ENCODE measurements at regions not wholly inside any gene's neighbourhood (a gene's known extent, or its start where the extent isn't known, plus 50 kb on each side); places are given as distances from the start of the nearest gene placed in this dataset.

GRCh38 chr13:47671776-47672175 lies 329.3 kb downstream of the SUCLA2 start:
- Histone ChIP-seq H3K9me3 (ENCODE audit: control extremely low read depth in 1 of 5, control insufficient read depth in 4 of 5, insufficient read depth in 2 of 5, low read depth in 1 of 5, low read length in 4 of 5) (peaks cover 0 to 1% (median 0%) of the 10 kb centered on the region in 5 experiments), H3K27me3 (replicated peaks in 2 of 5; ENCODE audit: control insufficient read depth in 4 of 5, insufficient read depth in 5 of 5, low read length in 4 of 5) (no peaks in the 10 kb centered on the region), H3K4me1 (ENCODE audit: control extremely low read depth in 1 of 4, control insufficient read depth in 4 of 4, insufficient read depth in 4 of 4, low read length in 3 of 4) (no peaks in the 10 kb centered on the region), H3K4me3 (ENCODE audit: control insufficient read depth in 1 of 7, extremely low read depth in 1 of 7, insufficient read depth in 4 of 7, low read depth in 2 of 7, low read length in 6 of 7) (no peak overlapping the region), H3K27ac (ENCODE audit: insufficient read depth in 1 of 2, low read depth in 1 of 2, low read length in 2 of 2, poor library complexity in 1 of 2, severe bottlenecking in 2 of 2) (no peak overlapping the region), H3K36me3 (ENCODE audit: control insufficient read depth in 4 of 4, insufficient read depth in 4 of 4, low read length in 3 of 4) (no peaks in the 10 kb centered on the region)
- DNase-seq: no peak
- POLR2A ChIA-PET: no interaction called here
- 100% methylated on average over 3 of the region's 3 CpGs for WGBS (ENCODE audit: insufficient coverage)
- CTCF ChIA-PET: no interaction called here

DNA sequence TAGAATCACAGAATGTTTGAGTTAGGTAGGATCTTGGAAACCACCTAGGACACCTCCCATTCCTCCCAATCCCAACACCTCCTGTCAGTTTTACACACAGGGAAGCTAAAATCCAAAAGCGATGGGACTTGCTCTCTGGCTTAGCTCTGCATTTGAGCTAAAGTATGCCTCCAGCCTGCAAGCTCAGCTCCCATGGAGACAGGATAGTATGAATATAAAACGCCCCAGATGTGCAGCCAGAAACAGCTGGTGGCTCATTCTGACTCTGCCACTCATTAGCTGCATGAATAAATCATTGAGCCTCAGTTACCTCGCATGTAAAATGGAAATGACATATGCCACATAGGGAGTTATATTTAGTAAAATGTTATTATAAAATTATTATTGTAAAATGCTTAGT lies 336.0 kb downstream of the SUCLA2 start:
- H3K4me3 ChIP-seq (ENCODE audit: control insufficient read depth in 1 of 7, extremely low read depth in 1 of 7, insufficient read depth in 4 of 7, low read depth in 2 of 7, low read length in 6 of 7): no peak overlapping the region
- ChIA-PET POLR2A (no interaction called here), CTCF (no interaction called here)
- H3K9me3 ChIP-seq (ENCODE audit: control extremely low read depth in 1 of 5, control insufficient read depth in 4 of 5, insufficient read depth in 2 of 5, low read depth in 1 of 5, low read length in 4 of 5): peaks cover 0 to 2% (median 0%) of the 10 kb centered on the region in 5 experiments
- H3K27ac ChIP-seq (ENCODE audit: insufficient read depth in 1 of 2, low read depth in 1 of 2, low read length in 2 of 2, poor library complexity in 1 of 2, severe bottlenecking in 2 of 2): no peak overlapping the region
- no peaks in the 10 kb centered on the region for H3K36me3 ChIP-seq (ENCODE audit: control insufficient read depth in 4 of 4, insufficient read depth in 4 of 4, low read length in 3 of 4)
- WGBS (ENCODE audit: insufficient coverage): 84% methylated on average over 2 of the region's 3 CpGs
- peaks cover 0 to 2% (median 0%) of the 10 kb centered on the region in 5 experiments for H3K27me3 ChIP-seq (replicated peaks in 2 of 5; ENCODE audit: control insufficient read depth in 4 of 5, insufficient read depth in 5 of 5, low read length in 4 of 5)
- DNase-seq: no peak
- no peaks in the 10 kb centered on the region for H3K4me1 ChIP-seq (ENCODE audit: control extremely low read depth in 1 of 4, control insufficient read depth in 4 of 4, insufficient read depth in 4 of 4, low read length in 3 of 4)

DNA sequence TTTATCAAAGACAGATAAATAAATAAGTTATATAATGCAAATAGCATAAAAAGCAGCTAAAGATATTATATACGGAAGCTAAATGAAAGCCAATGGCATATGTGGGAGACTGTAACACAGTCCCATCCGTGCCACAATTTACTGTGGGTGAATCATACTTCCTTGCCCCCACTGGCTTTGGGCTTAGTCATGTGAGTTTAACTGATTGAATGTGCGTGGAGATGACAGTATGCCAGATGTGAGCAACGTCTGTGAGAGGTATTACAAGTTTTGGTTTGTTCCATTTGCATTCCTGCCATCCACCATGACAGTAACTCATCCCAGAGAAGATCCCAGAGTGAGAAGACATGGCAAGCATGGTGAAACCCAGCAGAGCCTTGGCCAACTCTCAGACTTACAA lies 340.0 kb downstream of the SUCLA2 start:
- no peak for DNase-seq
- ChIA-PET POLR2A (no interaction called here), CTCF (no interaction called here)
- no peaks in the 10 kb centered on the region for H3K4me1 ChIP-seq (ENCODE audit: control extremely low read depth in 1 of 4, control insufficient read depth in 4 of 4, insufficient read depth in 4 of 4, low read length in 3 of 4)
- no peak overlapping the region for H3K4me3 ChIP-seq (ENCODE audit: control insufficient read depth in 1 of 7, extremely low read depth in 1 of 7, insufficient read depth in 4 of 7, low read depth in 2 of 7, low read length in 6 of 7)
- H3K27me3 ChIP-seq (replicated peaks in 2 of 5; ENCODE audit: control insufficient read depth in 4 of 5, insufficient read depth in 5 of 5, low read length in 4 of 5): peaks cover 0 to 1% (median 0%) of the 10 kb centered on the region in 5 experiments
- 63% methylated on average over 1 of the region's 4 CpGs for WGBS (ENCODE audit: insufficient coverage)
- no peak overlapping the region for H3K27ac ChIP-seq (ENCODE audit: insufficient read depth in 1 of 2, low read depth in 1 of 2, low read length in 2 of 2, poor library complexity in 1 of 2, severe bottlenecking in 2 of 2)
- H3K9me3 ChIP-seq (ENCODE audit: control extremely low read depth in 1 of 5, control insufficient read depth in 4 of 5, insufficient read depth in 2 of 5, low read depth in 1 of 5, low read length in 4 of 5): no peaks in the 10 kb centered on the region
- H3K36me3 ChIP-seq (ENCODE audit: control insufficient read depth in 4 of 4, insufficient read depth in 4 of 4, low read length in 3 of 4): no peaks in the 10 kb centered on the region

DNA sequence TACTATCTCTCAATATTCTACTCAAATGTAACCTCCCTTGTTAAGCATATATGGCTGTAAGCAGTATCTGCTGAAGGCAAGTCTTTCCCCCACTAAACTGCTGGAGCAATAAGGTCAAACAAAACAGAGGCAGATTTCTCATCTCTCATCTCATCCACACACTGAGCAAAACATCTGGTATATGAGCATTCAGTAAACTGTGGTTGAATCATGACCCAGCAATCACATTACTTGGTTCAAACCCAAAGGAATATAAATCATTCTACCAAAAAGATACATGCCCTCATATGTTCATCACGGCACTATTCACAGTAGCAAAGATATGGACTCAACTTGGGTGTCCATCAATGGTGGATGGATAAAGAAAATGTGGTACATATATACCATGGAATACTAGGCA lies 344.4 kb downstream of the SUCLA2 start:
- Histone ChIP-seq H3K4me1 (ENCODE audit: control extremely low read depth in 1 of 4, control insufficient read depth in 4 of 4, insufficient read depth in 4 of 4, low read length in 3 of 4) (no peaks in the 10 kb centered on the region), H3K4me3 (ENCODE audit: control insufficient read depth in 1 of 7, extremely low read depth in 1 of 7, insufficient read depth in 4 of 7, low read depth in 2 of 7, low read length in 6 of 7) (no peak overlapping the region), H3K36me3 (ENCODE audit: control insufficient read depth in 4 of 4, insufficient read depth in 4 of 4, low read length in 3 of 4) (no peaks in the 10 kb centered on the region), H3K27ac (ENCODE audit: insufficient read depth in 1 of 2, low read depth in 1 of 2, low read length in 2 of 2, poor library complexity in 1 of 2, severe bottlenecking in 2 of 2) (no peak overlapping the region), H3K9me3 (ENCODE audit: control extremely low read depth in 1 of 5, control insufficient read depth in 4 of 5, insufficient read depth in 2 of 5, low read depth in 1 of 5, low read length in 4 of 5) (no peaks in the 10 kb centered on the region), H3K27me3 (replicated peaks in 2 of 5; ENCODE audit: control insufficient read depth in 4 of 5, insufficient read depth in 5 of 5, low read length in 4 of 5) (peaks cover 0 to 2% (median 0%) of the 10 kb centered on the region in 5 experiments)
- whole genome bisulfite sequencing (ENCODE audit: insufficient coverage): no CpG with 5 or more reads among the region's 1 CpG
- ChIA-PET CTCF (no interaction called here), POLR2A (no interaction called here)
- DNase-seq: no peak

GRCh38 chr13:47650209-47650608 lies 350.9 kb downstream of the SUCLA2 start:
- Histone ChIP-seq H3K36me3 (ENCODE audit: control insufficient read depth in 4 of 4, insufficient read depth in 4 of 4, low read length in 3 of 4) (no peaks in the 10 kb centered on the region), H3K9me3 (ENCODE audit: control extremely low read depth in 1 of 5, control insufficient read depth in 4 of 5, insufficient read depth in 2 of 5, low read depth in 1 of 5, low read length in 4 of 5) (no peaks in the 10 kb centered on the region), H3K4me1 (ENCODE audit: control extremely low read depth in 1 of 4, control insufficient read depth in 4 of 4, insufficient read depth in 4 of 4, low read length in 3 of 4) (no peaks in the 10 kb centered on the region), H3K4me3 (ENCODE audit: control insufficient read depth in 1 of 7, extremely low read depth in 1 of 7, insufficient read depth in 4 of 7, low read depth in 2 of 7, low read length in 6 of 7) (no peak overlapping the region), H3K27ac (ENCODE audit: insufficient read depth in 1 of 2, low read depth in 1 of 2, low read length in 2 of 2, poor library complexity in 1 of 2, severe bottlenecking in 2 of 2) (no peak overlapping the region), H3K27me3 (replicated peaks in 2 of 5; ENCODE audit: control insufficient read depth in 4 of 5, insufficient read depth in 5 of 5, low read length in 4 of 5) (peaks cover 0 to 2% (median 0%) of the 10 kb centered on the region in 5 experiments)
- POLR2A ChIA-PET: no interaction called here
- DNase-seq: no peak
- CTCF ChIA-PET: no interaction called here

DNA sequence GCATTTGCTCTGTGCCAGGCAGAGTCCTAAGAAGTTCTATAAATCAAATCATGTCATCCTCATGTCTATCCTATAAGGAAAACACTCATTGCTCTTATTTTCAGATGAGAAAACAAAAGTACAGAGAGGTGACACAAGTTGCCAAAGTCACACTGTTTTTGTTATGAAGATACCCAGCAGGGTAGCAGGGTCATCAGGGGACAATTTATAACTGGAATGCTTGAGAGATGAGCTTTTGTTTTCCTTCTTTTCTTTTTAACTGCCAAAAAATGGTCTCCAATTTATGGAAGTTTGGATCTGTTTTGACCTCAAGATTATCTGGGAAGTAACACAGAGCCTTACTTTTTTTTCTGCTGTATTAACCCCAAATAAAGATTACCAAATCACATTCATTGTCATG lies 354.1 kb downstream of the SUCLA2 start:
- CTCF ChIA-PET: no interaction called here
- H3K27me3 ChIP-seq (replicated peaks in 2 of 5; ENCODE audit: control insufficient read depth in 4 of 5, insufficient read depth in 5 of 5, low read length in 4 of 5): peaks cover 0 to 1% (median 0%) of the 10 kb centered on the region in 5 experiments
- POLR2A ChIA-PET: no interaction called here
- H3K4me1 ChIP-seq (ENCODE audit: control extremely low read depth in 1 of 4, control insufficient read depth in 4 of 4, insufficient read depth in 4 of 4, low read length in 3 of 4): no peaks in the 10 kb centered on the region
- no peak overlapping the region for H3K4me3 ChIP-seq (ENCODE audit: control insufficient read depth in 1 of 7, extremely low read depth in 1 of 7, insufficient read depth in 4 of 7, low read depth in 2 of 7, low read length in 6 of 7)
- H3K36me3 ChIP-seq (ENCODE audit: control insufficient read depth in 4 of 4, insufficient read depth in 4 of 4, low read length in 3 of 4): no peaks in the 10 kb centered on the region
- no peaks in the 10 kb centered on the region for H3K9me3 ChIP-seq (ENCODE audit: control extremely low read depth in 1 of 5, control insufficient read depth in 4 of 5, insufficient read depth in 2 of 5, low read depth in 1 of 5, low read length in 4 of 5)
- H3K27ac ChIP-seq (ENCODE audit: insufficient read depth in 1 of 2, low read depth in 1 of 2, low read length in 2 of 2, poor library complexity in 1 of 2, severe bottlenecking in 2 of 2): no peak overlapping the region
- no peak for DNase-seq

DNA sequence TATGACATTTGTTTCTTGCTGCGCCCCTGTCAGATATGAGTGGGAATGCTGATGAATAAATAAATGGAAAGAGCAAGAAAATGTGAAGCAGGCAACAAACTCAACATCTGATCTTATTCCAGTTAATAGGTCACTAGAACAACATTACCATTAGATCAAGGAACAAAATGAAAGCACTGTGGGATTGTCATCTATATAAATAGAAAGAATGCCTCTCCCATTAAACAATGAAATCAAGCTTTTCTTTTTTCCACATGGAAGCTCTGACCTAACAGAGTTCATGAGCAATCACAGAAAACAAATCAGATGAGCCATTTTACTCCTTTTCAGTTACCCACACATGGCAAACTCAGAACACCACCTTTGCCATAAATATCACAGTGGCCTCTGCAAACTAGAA lies 354.8 kb downstream of the SUCLA2 start:
- no CpG with 5 or more reads among the region's 1 CpG for WGBS (ENCODE audit: insufficient coverage)
- Histone ChIP-seq H3K4me1 (ENCODE audit: control extremely low read depth in 1 of 4, control insufficient read depth in 4 of 4, insufficient read depth in 4 of 4, low read length in 3 of 4) (no peaks in the 10 kb centered on the region), H3K27ac (ENCODE audit: insufficient read depth in 1 of 2, low read depth in 1 of 2, low read length in 2 of 2, poor library complexity in 1 of 2, severe bottlenecking in 2 of 2) (no peak overlapping the region), H3K9me3 (ENCODE audit: control extremely low read depth in 1 of 5, control insufficient read depth in 4 of 5, insufficient read depth in 2 of 5, low read depth in 1 of 5, low read length in 4 of 5) (no peaks in the 10 kb centered on the region), H3K36me3 (ENCODE audit: control insufficient read depth in 4 of 4, insufficient read depth in 4 of 4, low read length in 3 of 4) (no peaks in the 10 kb centered on the region), H3K4me3 (ENCODE audit: control insufficient read depth in 1 of 7, extremely low read depth in 1 of 7, insufficient read depth in 4 of 7, low read depth in 2 of 7, low read length in 6 of 7) (no peak overlapping the region), H3K27me3 (replicated peaks in 2 of 5; ENCODE audit: control insufficient read depth in 4 of 5, insufficient read depth in 5 of 5, low read length in 4 of 5) (peaks cover 0 to 1% (median 0%) of the 10 kb centered on the region in 5 experiments)
- ChIA-PET POLR2A (no interaction called here), CTCF (no interaction called here)
- DNase-seq: no peak

Measured in common myeloid progenitor, CD34-positive (primary cell).